MCF 10A (cell line): ENCODE measurements at regions not wholly inside any gene's neighbourhood (a gene's known extent, or its start where the extent isn't known, plus 50 kb on each side); places are given as distances from the start of the nearest gene placed in this dataset.

Source experiments
- BruUV-seq: library from RNA; stranded (reverse); fragments of 400-500 nt; replicated peaks from 2 replicates; lab custom pipeline; 2021; lab: Mats Ljungman, UMichigan
- CTCF ChIA-PET: fragments of 300-600 bp; sonication (Branson Sonifier 250); formaldehyde crosslinking; extraction: SDS; loops from one replicate; lab custom pipeline; 2021; ENCODE audit warnings: antibody characterized with exemption, inconsistent platforms; lab: Yijun Ruan, JAX
- POLR2A ChIA-PET: fragments of 300-600, 350-650 bp; sonication (Branson Sonifier 250); formaldehyde crosslinking; extraction: SDS; loops from one replicate; lab custom pipeline; 2020; ENCODE audit warnings: antibody characterized with exemption, inconsistent platforms; lab: Yijun Ruan, JAX
- DNase-seq: peaks from one replicate; pipeline ENCODE4 v3.0.0-alpha.2; 2018; ENCODE audit not compliant: unreplicated experiment
- H3K27ac Mint-ChIP-seq: one replicate; pipeline ENCODE4 v1.8.0; 2022; ENCODE audit warnings: mild to moderate bottlenecking, low read depth, mixed read lengths; ENCODE audit not compliant: unreplicated experiment
- H3K27me3 Mint-ChIP-seq: one replicate; pipeline ENCODE4 v1.8.0; 2022; ENCODE audit warnings: mixed read lengths; ENCODE audit not compliant: insufficient read depth, unreplicated experiment
- H3K36me3 Mint-ChIP-seq: one replicate; pipeline ENCODE4 v1.8.0; 2022; ENCODE audit warnings: mild to moderate bottlenecking, moderate library complexity, mixed read lengths; ENCODE audit not compliant: insufficient read depth, unreplicated experiment
- H3K4me1 Mint-ChIP-seq: one replicate; pipeline ENCODE4 v1.8.0; 2022; ENCODE audit warnings: mixed read lengths; ENCODE audit not compliant: insufficient read depth, unreplicated experiment
- H3K4me3 Mint-ChIP-seq: one replicate; pipeline ENCODE4 v1.8.0; 2022; ENCODE audit warnings: mild to moderate bottlenecking, moderate library complexity, mixed read lengths; ENCODE audit not compliant: unreplicated experiment
- H3K9me3 Mint-ChIP-seq: one replicate; pipeline ENCODE4 v1.8.0; 2022; ENCODE audit warnings: mixed read lengths; ENCODE audit not compliant: unreplicated experiment
- CTCF ChIP-seq: fragments of 200-600 bp; IDR thresholded peaks from one replicate; pipeline ENCODE4 v1.8.0; 2022; ENCODE audit warnings: antibody characterized with exemption, mild to moderate bottlenecking; ENCODE audit not compliant: unreplicated experiment
- intact Hi-C: fragments of 100-400 bp; cut with micrococcal nuclease; formaldehyde crosslinking; loops from 2 replicates; pipeline ENCODE4 v1.14.1; 2022

GRCh38 chr17:36748272-36748671, 146.9 kb downstream of the MRM1 start:
- peaks cover 50% of the 10 kb centered on the region for H3K27me3 Mint-ChIP-seq
- intact Hi-C loops: no loop called here
- DNase-seq: no peak
- H3K27ac Mint-ChIP-seq: no peak overlapping the region
- H3K36me3 Mint-ChIP-seq: no peaks in the 10 kb centered on the region
- POLR2A ChIA-PET: interaction anchor here (1.4 kb wide), 1 partner anchor 201 kb away, joined by 4 read pairs; the partner anchor contains the start of gene AATF
- no peak overlapping the region for H3K4me3 Mint-ChIP-seq
- H3K4me1 Mint-ChIP-seq: no peaks in the 10 kb centered on the region
- CTCF ChIA-PET: no interaction called here
- H3K9me3 Mint-ChIP-seq: no peaks in the 10 kb centered on the region
- no TSS peak for BruUV-seq
- no peak for TF ChIP-seq CTCF

GRCh38 chr17:36749493-36749892, 148.1 kb downstream of the MRM1 start:
- Mint-ChIP-seq H3K27ac (no peak overlapping the region), H3K9me3 (no peaks in the 10 kb centered on the region), H3K27me3 (peaks cover 58% of the 10 kb centered on the region), H3K4me3 (no peak overlapping the region), H3K4me1 (no peaks in the 10 kb centered on the region), H3K36me3 (no peaks in the 10 kb centered on the region)
- ChIA-PET POLR2A (interaction anchor here (1.4 kb wide), 1 partner anchor 200 kb away, joined by 4 read pairs; the partner anchor contains the start of gene AATF), CTCF (no interaction called here)
- no peak for DNase-seq
- BruUV-seq: no TSS peak
- no peak for TF ChIP-seq CTCF
- intact Hi-C loops: no loop called here

GRCh38 chr17:36750316-36750885, 149.0 kb downstream of the MRM1 start:
- POLR2A ChIA-PET: no interaction called here
- no peak overlapping the region for H3K27ac Mint-ChIP-seq
- H3K4me3 Mint-ChIP-seq: no peak overlapping the region
- CTCF ChIA-PET: interaction anchor here (0.6 kb wide), 1 partner anchor 76 kb away, joined by 3 read pairs; no protein-coding TSS in a partner anchor
- no peak for DNase-seq
- H3K36me3 Mint-ChIP-seq: peaks cover 6% of the 10 kb centered on the region
- H3K9me3 Mint-ChIP-seq: no peaks in the 10 kb centered on the region
- TF ChIP-seq CTCF: no peak
- H3K4me1 Mint-ChIP-seq: no peaks in the 10 kb centered on the region
- peaks cover 50% of the 10 kb centered on the region for H3K27me3 Mint-ChIP-seq
- BruUV-seq: no TSS peak
- intact Hi-C loops: no loop called here

- Mint-ChIP-seq H3K4me3 (no peak overlapping the region), H3K36me3 (peaks cover 6% of the 10 kb centered on the region), H3K27ac (no peak overlapping the region), H3K27me3 (peaks cover 40% of the 10 kb centered on the region), H3K4me1 (no peaks in the 10 kb centered on the region), H3K9me3 (no peaks in the 10 kb centered on the region)
- POLR2A ChIA-PET: no interaction called here
- no peak for DNase-seq
- TF ChIP-seq CTCF: no peak
- CTCF ChIA-PET: no interaction called here
- intact Hi-C loops: no loop called here
- no TSS peak for BruUV-seq
Measured at GRCh38 chr17:36752096-36752888, 150.9 kb downstream of the MRM1 start.
